ENCODE measurements at regions not wholly inside any gene's neighbourhood (a gene's known extent, or its start where the extent isn't known, plus 50 kb on each side); places are given as distances from the start of the nearest gene placed in this dataset.
A peak's percentile ranks its signal among the peaks of the same experiment; 100 is the strongest.

DNA sequence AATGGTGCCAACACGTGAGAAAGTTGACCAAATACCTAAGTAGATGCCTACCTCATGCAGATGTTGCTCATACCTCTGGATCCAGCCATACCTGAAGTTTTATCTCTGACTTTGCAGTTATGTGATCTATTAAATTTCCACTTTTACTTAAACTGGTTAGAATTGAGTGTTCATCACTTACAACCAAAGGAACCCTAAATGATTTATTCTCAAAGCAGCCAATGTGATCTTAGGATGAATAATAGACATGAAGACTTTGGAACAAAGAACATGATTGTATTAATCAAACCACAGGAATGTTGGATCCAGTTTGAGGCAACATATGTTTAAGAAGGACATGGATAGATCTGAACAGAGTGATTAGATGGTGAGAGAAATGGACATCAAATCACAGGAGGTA, 68.7 kb downstream of the IRX6 start:
- Histone ChIP-seq H3K4me1 (ENCODE audit: insufficient read depth, poor library complexity, severe bottlenecking) (peaks cover 13% of the 10 kb centered on the region), H3K4me3 (ENCODE audit: severe bottlenecking) (no peak overlapping the region), H3K27ac (ENCODE audit: poor library complexity, severe bottlenecking) (peak overlapping the region; percentile 61), H3K27me3 (ENCODE audit: insufficient read depth, poor library complexity, severe bottlenecking) (no peaks in the 10 kb centered on the region), H3K9me3 (ENCODE audit: severe bottlenecking) (no peaks in the 10 kb centered on the region), H3K36me3 (ENCODE audit: low read depth) (no peaks in the 10 kb centered on the region)
- TF ChIP-seq, protein P1, sequence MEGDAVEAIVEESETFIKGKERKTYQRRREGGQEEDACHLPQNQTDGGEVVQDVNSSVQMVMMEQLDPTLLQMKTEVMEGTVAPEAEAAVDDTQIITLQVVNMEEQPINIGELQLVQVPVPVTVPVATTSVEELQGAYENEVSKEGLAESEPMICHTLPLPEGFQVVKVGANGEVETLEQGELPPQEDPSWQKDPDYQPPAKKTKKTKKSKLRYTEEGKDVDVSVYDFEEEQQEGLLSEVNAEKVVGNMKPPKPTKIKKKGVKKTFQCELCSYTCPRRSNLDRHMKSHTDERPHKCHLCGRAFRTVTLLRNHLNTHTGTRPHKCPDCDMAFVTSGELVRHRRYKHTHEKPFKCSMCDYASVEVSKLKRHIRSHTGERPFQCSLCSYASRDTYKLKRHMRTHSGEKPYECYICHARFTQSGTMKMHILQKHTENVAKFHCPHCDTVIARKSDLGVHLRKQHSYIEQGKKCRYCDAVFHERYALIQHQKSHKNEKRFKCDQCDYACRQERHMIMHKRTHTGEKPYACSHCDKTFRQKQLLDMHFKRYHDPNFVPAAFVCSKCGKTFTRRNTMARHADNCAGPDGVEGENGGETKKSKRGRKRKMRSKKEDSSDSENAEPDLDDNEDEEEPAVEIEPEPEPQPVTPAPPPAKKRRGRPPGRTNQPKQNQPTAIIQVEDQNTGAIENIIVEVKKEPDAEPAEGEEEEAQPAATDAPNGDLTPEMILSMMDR (IDR thresholded peaks at IDR 0.05; ENCODE audit: poor library complexity, severe bottlenecking) = no peak
- peak; percentile 91 for ATAC-seq (ENCODE audit: low read depth)
- no peak for DNase-seq (ENCODE audit: low spot score)

DNA sequence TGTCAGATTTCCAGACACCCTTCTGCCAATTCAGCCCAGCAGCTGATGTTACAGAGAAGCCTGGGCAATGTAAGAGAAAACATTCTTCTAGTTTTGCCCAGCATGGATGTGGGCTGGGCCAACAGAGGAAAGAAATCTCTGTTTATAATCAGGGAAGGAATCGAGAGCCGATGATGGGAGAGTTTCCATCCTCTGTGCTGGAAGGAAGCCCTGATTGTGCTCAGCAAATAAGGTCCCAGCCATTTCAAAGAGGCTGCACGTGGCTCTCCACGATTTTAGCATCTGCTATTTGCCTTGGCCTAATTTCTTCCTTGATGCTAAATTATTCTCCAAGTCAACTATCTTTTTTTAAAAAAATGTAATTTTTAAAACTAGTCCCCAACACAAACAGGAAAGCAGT, 70.0 kb downstream of the IRX6 start:
- Histone ChIP-seq H3K4me1 (ENCODE audit: insufficient read depth, poor library complexity, severe bottlenecking) (peaks cover 12% of the 10 kb centered on the region), H3K4me3 (ENCODE audit: severe bottlenecking) (no peak overlapping the region), H3K27ac (ENCODE audit: poor library complexity, severe bottlenecking) (no peak overlapping the region), H3K9me3 (ENCODE audit: severe bottlenecking) (no peaks in the 10 kb centered on the region), H3K36me3 (ENCODE audit: low read depth) (no peaks in the 10 kb centered on the region), H3K27me3 (ENCODE audit: insufficient read depth, poor library complexity, severe bottlenecking) (no peaks in the 10 kb centered on the region)
- DNase-seq (ENCODE audit: low spot score) (no peak), ATAC-seq (ENCODE audit: low read depth) (no peak)
- TF ChIP-seq, protein P1 (IDR thresholded peaks at IDR 0.05; ENCODE audit: poor library complexity, severe bottlenecking) = no peak

DNA sequence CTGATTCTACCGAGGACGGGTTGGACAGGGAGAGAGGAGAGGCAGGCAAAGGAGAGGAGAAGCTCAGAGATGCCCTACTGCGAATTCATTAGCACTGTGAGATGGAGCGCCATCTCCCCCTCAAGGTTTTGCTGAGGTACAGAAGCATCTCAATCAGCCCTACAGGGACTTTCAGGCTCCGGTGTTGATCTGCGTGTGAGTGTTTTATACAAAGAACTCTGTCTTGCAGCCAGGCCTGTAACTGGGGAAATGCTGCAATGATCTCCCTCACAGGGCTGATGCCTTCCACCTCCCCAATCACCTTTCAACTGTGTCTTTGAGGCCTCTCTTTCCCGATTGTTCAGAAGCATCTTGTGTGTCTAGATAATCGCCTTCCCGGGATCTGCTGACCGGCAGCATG, 74.8 kb downstream of the IRX6 start:
- no peak for DNase-seq (ENCODE audit: low spot score)
- Histone ChIP-seq H3K9me3 (ENCODE audit: severe bottlenecking) (no peaks in the 10 kb centered on the region), H3K27me3 (ENCODE audit: insufficient read depth, poor library complexity, severe bottlenecking) (no peaks in the 10 kb centered on the region), H3K36me3 (ENCODE audit: low read depth) (no peaks in the 10 kb centered on the region), H3K4me3 (ENCODE audit: severe bottlenecking) (no peak overlapping the region), H3K27ac (ENCODE audit: poor library complexity, severe bottlenecking) (no peak overlapping the region), H3K4me1 (ENCODE audit: insufficient read depth, poor library complexity, severe bottlenecking) (no peaks in the 10 kb centered on the region)
- ATAC-seq (ENCODE audit: low read depth) = no peak
- TF ChIP-seq, protein P1 (IDR thresholded peaks at IDR 0.05; ENCODE audit: poor library complexity, severe bottlenecking) = no peak

DNA sequence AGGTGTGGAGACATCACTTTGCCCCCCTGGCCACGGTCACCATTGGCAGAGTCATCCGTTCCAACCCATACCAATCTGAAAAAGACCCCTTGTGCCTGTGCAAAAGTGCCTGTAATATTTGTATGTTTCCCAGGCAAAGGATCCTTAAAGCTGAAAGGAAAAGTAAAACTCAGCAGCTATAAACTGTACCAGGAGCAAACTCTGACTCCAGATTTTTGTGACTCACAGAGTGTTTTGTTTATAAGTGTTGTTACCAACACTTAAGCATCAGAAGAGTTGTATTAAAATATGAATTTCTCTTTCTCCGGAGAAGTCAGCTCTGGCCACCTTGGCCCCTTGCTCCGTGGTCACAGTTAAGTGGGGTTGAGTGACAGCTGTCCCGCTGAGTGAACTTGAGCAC, 75.9 kb downstream of the IRX6 start:
- Histone ChIP-seq H3K27ac (ENCODE audit: poor library complexity, severe bottlenecking) (no peak overlapping the region), H3K4me3 (ENCODE audit: severe bottlenecking) (no peak overlapping the region), H3K9me3 (ENCODE audit: severe bottlenecking) (no peaks in the 10 kb centered on the region), H3K4me1 (ENCODE audit: insufficient read depth, poor library complexity, severe bottlenecking) (no peaks in the 10 kb centered on the region), H3K27me3 (ENCODE audit: insufficient read depth, poor library complexity, severe bottlenecking) (no peaks in the 10 kb centered on the region), H3K36me3 (ENCODE audit: low read depth) (no peaks in the 10 kb centered on the region)
- no peak for ATAC-seq (ENCODE audit: low read depth)
- TF ChIP-seq, protein P1 (IDR thresholded peaks at IDR 0.05; ENCODE audit: poor library complexity, severe bottlenecking) = no peak
- DNase-seq (ENCODE audit: low spot score) = no peak

DNA sequence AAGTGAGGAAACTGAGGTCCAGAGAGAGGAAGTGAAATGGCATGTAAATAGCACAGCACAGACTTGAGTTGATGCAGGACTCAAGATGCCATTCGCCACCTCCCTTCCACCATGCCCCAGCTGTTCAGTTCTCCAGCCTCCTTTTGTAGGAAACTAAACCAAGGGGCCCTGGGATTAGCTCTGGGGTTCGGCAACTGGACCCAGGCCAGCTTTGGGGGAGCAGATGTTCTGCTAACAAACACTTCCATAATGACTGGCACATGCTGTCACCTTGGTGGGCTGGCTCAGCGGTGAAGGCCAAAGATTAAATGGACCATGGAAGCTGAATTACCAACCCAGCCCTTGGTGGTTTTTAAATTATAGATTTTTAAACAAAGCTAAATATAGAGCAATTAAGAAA, 77.0 kb downstream of the IRX6 start:
- H3K36me3 ChIP-seq (ENCODE audit: low read depth) = no peaks in the 10 kb centered on the region
- TF ChIP-seq, protein P1 (IDR thresholded peaks at IDR 0.05; ENCODE audit: poor library complexity, severe bottlenecking) = no peak
- no peaks in the 10 kb centered on the region for H3K27me3 ChIP-seq (ENCODE audit: insufficient read depth, poor library complexity, severe bottlenecking)
- H3K4me1 ChIP-seq (ENCODE audit: insufficient read depth, poor library complexity, severe bottlenecking) = no peaks in the 10 kb centered on the region
- H3K9me3 ChIP-seq (ENCODE audit: severe bottlenecking) = no peaks in the 10 kb centered on the region
- no peak for ATAC-seq (ENCODE audit: low read depth)
- DNase-seq (ENCODE audit: low spot score) = no peak
- no peak overlapping the region for H3K4me3 ChIP-seq (ENCODE audit: severe bottlenecking)
- H3K27ac ChIP-seq (ENCODE audit: poor library complexity, severe bottlenecking) = no peak overlapping the region

Measured in RWPE2 (cell line).